ENCODE measurements at regions not wholly inside any gene's neighbourhood (a gene's known extent, or its start where the extent isn't known, plus 50 kb on each side); places are given as distances from the start of the nearest gene placed in this dataset.
A peak's percentile ranks its signal among the peaks of the same experiment; 100 is the strongest.

DNA sequence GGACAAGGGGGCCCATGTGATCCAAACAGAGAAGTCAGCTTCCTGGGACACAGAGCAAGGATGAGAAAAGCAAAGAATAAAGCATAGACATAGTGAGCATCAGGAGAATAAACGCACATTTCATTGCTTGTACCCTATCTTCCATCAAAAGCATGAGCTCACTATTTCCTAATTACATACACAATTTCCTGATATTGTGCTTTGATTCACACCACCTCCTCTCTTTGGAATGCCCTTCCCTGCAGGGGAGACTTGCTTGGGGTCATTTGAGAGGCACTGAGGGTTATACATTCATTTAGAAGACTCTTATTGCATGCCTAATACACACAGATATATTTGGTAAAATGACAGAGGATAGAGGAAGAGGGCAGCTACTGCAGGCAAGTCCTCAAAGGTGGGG is 185.4 kb downstream of the SEC16B start:
- H3K36me3 Mint-ChIP-seq (ENCODE audit: low read depth): no peaks in the 10 kb centered on the region
- no peak overlapping the region for H3K27ac Mint-ChIP-seq (ENCODE audit: unreplicated experiment)
- H3K4me3 Mint-ChIP-seq: no peak overlapping the region
- H3K9me3 Mint-ChIP-seq: peaks cover 3% of the 10 kb centered on the region
- no peak for DNase-seq (ENCODE audit: low read depth, low spot score)
- H3K27me3 Mint-ChIP-seq (ENCODE audit: low read depth): peaks cover 3% of the 10 kb centered on the region
- H3K4me1 Mint-ChIP-seq: peaks cover 32% of the 10 kb centered on the region
- TF ChIP-seq, protein P1, sequence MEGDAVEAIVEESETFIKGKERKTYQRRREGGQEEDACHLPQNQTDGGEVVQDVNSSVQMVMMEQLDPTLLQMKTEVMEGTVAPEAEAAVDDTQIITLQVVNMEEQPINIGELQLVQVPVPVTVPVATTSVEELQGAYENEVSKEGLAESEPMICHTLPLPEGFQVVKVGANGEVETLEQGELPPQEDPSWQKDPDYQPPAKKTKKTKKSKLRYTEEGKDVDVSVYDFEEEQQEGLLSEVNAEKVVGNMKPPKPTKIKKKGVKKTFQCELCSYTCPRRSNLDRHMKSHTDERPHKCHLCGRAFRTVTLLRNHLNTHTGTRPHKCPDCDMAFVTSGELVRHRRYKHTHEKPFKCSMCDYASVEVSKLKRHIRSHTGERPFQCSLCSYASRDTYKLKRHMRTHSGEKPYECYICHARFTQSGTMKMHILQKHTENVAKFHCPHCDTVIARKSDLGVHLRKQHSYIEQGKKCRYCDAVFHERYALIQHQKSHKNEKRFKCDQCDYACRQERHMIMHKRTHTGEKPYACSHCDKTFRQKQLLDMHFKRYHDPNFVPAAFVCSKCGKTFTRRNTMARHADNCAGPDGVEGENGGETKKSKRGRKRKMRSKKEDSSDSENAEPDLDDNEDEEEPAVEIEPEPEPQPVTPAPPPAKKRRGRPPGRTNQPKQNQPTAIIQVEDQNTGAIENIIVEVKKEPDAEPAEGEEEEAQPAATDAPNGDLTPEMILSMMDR (conservative IDR thresholded peaks at IDR 0.05): no peak

DNA sequence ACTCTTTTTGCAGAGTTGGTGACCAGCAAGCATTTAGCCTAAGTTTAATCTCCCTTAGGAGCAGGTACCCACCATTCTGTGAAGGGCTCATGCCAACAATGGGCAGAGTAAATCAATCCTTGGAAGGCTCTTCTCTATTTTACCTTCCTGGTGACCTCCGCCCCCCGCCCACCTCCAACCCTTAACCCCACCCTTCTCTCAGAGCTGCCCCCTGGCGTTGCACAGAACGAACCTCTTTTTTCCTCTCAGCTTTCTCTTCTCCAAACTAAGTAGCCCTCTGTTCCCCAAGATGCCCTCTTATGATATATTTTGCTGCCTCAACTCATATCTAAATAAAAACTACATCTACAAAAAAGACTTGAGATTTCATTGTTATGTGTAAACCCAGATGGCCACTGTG is 186.8 kb downstream of the SEC16B start:
- no peak for DNase-seq (ENCODE audit: low read depth, low spot score)
- peaks cover 46% of the 10 kb centered on the region for H3K4me1 Mint-ChIP-seq

DNA sequence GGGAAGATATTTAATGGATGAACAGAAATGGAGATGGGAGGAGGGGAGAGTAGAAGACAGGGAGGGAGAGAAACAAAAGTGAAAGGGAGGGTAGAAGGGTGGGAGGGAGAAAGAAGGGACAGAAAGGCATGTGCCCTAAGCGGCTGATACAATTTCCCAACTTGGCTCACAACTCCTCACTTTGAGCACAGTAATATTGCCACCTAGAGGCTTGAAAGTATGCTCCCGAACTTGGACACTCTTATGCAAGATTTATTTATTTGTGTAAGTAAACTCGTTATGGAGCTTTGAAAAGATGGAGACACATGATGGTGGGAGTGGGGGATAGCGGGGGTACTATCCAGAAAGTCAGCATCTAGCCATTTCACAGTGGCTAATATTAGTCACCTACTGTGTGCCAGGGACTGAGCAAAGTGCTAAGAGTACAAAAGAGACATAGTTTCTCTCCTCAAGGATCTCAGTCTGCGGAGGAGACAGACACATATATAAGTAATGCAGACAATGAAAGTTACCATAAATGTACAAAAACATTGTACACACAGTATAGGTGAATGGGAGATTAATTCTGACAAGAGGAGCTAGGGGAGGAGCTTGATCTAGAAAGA is 189.7 kb downstream of the SEC16B start:
- no peak for DNase-seq (ENCODE audit: low read depth, low spot score)
- Mint-ChIP-seq H3K4me1 (peaks cover 48% of the 10 kb centered on the region), H3K9me3 (peaks cover 3% of the 10 kb centered on the region), H3K4me3 (no peak overlapping the region), H3K36me3 (ENCODE audit: low read depth) (no peaks in the 10 kb centered on the region), H3K27ac (ENCODE audit: unreplicated experiment) (no peak overlapping the region), H3K27me3 (ENCODE audit: low read depth) (no peaks in the 10 kb centered on the region)
- TF ChIP-seq, protein P1 (conservative IDR thresholded peaks at IDR 0.05): peak; percentile 80

More for the DNA sequence above, 186.8 kb downstream of the SEC16B start:
- Mint-ChIP-seq H3K27ac (ENCODE audit: unreplicated experiment) (no peak overlapping the region), H3K27me3 (ENCODE audit: low read depth) (peaks cover 3% of the 10 kb centered on the region), H3K4me3 (no peak overlapping the region), H3K36me3 (ENCODE audit: low read depth) (no peaks in the 10 kb centered on the region), H3K9me3 (peaks cover 3% of the 10 kb centered on the region)
- TF ChIP-seq, protein P1 (conservative IDR thresholded peaks at IDR 0.05): no peak

DNA sequence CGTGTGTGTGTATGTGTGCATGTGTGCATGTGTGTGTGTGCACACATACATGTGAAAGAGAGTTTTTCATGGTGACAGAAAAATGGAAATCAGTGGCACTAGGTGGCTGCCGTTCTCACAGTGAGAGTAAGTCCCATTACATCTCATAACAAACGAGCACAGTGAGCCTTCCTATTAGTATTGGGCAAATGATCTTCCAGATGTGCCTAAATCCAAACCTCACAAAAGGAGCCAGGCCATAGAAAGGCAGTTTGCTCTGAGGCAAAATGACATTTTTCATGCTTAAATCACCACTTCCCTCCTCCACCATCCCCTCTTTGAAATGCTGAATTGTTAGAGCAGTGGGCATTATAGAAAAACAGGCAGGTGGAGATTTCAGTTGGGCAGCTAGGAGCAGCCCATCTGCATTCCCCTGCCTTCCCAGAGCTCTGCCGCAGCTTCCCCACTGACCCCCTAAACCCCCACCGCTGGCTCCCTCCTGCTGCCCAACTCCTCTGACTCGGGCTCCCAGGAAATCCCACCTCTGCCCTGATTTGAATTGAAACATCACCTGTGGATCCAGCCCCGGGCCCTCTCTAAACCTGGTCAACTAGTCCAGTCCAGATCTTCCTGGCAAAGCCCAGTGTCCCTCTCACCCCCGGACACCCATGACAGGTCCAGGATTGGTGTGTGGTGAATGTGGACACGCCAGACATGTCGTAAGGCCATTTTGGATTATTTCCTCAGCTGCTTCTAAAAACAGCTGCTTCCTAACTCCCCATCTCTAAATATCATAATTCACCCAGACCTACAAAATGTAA is 190.5 kb downstream of the SEC16B start:
- TF ChIP-seq, protein P1 (conservative IDR thresholded peaks at IDR 0.05): no peak
- H3K36me3 Mint-ChIP-seq (ENCODE audit: low read depth): no peaks in the 10 kb centered on the region
- H3K27me3 Mint-ChIP-seq (ENCODE audit: low read depth): no peaks in the 10 kb centered on the region
- DNase-seq (ENCODE audit: low read depth, low spot score): no peak
- peaks cover 3% of the 10 kb centered on the region for H3K9me3 Mint-ChIP-seq
- peak overlapping the region; percentile 83 for H3K27ac Mint-ChIP-seq (ENCODE audit: unreplicated experiment)
- peaks cover 40% of the 10 kb centered on the region for H3K4me1 Mint-ChIP-seq
- H3K4me3 Mint-ChIP-seq: no peak overlapping the region

DNA sequence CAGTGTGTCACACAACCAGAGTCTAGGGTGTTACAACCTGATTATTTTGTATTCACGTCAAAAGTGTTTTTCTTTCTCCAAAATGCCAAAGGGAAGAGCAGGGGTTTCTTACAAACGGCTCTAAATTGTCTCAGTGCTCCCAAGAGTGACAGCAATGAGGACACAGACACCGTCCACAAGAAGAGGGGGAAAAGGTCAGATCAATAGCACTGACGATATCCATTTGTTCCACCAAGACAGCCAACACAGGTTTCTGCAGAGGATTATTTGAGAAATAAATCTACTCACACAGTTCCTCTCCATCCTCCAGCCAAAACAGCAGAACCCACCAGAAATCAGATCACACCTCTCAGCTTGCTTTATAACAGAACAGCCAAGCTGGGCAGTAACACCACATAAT is 193.9 kb downstream of the SEC16B start:
- Mint-ChIP-seq H3K27me3 (ENCODE audit: low read depth) (no peaks in the 10 kb centered on the region), H3K36me3 (ENCODE audit: low read depth) (peaks cover 6% of the 10 kb centered on the region), H3K4me1 (peaks cover 37% of the 10 kb centered on the region), H3K9me3 (peaks cover 6% of the 10 kb centered on the region), H3K27ac (ENCODE audit: unreplicated experiment) (no peak overlapping the region), H3K4me3 (no peak overlapping the region)
- TF ChIP-seq, protein P1 (conservative IDR thresholded peaks at IDR 0.05): no peak
- no peak for DNase-seq (ENCODE audit: low read depth, low spot score)
